ENCODE measurements at regions not wholly inside any gene's neighbourhood (a gene's known extent, or its start where the extent isn't known, plus 50 kb on each side); places are given as distances from the start of the nearest gene placed in this dataset.
"Not testable (repeated sequence)": the region's sequence is repeated elsewhere in the genome, so short reads cannot be mapped to it uniquely, and the experiment has no call there.

DNA sequence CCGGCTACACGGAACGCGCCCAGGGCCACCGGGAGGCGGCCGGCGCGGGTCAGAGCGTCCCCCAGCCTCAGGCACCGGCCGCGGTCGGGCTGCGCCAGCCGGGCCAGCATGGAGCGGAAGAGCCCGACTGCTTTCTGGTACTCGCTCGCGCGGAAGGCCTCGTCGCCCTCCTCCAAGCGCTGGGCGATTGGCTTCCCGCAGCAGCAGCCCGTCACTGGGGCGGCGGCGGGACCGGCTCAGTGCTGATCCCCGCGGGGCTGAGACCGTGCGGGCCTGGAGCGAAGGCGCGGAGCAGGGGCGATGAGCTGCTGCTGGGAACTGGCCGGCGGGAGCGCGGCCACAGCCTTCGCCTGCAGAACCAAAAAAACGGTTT, 92.8 kb downstream of the POTEC start:
- TF ChIP-seq, protein P1, sequence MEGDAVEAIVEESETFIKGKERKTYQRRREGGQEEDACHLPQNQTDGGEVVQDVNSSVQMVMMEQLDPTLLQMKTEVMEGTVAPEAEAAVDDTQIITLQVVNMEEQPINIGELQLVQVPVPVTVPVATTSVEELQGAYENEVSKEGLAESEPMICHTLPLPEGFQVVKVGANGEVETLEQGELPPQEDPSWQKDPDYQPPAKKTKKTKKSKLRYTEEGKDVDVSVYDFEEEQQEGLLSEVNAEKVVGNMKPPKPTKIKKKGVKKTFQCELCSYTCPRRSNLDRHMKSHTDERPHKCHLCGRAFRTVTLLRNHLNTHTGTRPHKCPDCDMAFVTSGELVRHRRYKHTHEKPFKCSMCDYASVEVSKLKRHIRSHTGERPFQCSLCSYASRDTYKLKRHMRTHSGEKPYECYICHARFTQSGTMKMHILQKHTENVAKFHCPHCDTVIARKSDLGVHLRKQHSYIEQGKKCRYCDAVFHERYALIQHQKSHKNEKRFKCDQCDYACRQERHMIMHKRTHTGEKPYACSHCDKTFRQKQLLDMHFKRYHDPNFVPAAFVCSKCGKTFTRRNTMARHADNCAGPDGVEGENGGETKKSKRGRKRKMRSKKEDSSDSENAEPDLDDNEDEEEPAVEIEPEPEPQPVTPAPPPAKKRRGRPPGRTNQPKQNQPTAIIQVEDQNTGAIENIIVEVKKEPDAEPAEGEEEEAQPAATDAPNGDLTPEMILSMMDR (IDR thresholded peaks at IDR 0.05), result not testable (repeated sequence)
- not testable (repeated sequence) for TF ChIP-seq POLR2A (IDR thresholded peaks at IDR 0.05)
